8988T (cell line): ENCODE measurements at regions not wholly inside any gene's neighbourhood (a gene's known extent, or its start where the extent isn't known, plus 50 kb on each side); places are given as distances from the start of the nearest gene placed in this dataset.
"Not testable (repeated sequence)": the region's sequence is repeated elsewhere in the genome, so short reads cannot be mapped to it uniquely, and the experiment has no call there.

Source experiments
- DNase-seq: peaks from one replicate; pipeline ENCODE4 v3.0.0; 2011

GRCh38 chr1:157367870-157368269 is 184.4 kb downstream of the FCRL5 start:
- no peak for DNase-seq

DNA sequence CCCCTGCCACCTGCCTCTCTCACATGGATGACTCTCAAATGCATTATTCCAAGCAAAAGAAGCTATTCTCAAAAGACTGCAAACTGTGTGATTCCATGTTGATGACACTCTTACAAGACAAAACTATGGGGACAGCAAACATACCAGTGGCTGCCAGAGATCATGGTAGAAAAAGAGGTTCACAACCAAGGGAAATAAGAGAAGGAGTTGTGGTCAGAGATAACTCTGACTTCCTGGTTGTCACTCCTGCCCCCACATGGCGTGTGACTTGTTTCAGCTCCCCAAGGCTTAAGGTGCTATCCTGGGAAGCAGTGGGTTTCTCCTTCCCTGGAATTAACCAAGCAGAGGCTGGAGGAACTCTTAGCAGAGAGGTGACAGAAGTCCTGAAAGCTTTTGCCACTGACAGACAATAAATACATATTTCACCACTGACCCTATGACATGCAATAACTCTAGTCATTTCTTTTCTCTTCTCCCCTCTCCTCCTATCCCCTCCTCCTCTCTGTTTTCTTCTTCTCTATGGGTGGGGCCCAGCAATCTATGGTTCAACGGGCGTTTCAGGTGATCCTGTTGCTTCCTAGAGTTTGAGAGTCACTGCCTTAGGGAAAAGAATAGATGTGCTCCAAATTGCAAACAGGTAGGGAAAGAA is 185.1 kb downstream of the FCRL5 start:
- DNase-seq = no peak

DNA sequence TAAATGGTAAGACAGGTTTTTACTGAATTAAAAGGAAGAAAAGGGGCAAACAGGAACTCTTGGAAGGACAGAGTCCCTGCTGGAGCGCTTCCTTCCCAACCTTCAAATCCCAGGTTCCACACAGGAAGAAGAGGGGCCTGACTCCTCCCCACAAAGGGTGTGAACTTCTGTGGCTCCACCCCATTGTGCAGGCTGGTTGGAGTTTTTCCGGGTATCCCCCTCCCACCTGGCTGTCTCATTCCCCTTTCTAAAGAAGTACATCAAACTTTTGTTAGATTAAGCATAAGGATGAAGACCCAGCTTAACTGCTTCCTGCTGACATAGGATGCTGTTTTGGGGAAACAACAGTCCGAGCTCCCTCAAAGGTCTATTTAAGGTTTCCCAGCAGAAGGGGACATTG is 187.7 kb downstream of the FCRL5 start:
- no peak for DNase-seq

GRCh38 chr1:157363660-157364140 is 188.6 kb downstream of the FCRL5 start:
- peak; percentile 51 for DNase-seq

DNA sequence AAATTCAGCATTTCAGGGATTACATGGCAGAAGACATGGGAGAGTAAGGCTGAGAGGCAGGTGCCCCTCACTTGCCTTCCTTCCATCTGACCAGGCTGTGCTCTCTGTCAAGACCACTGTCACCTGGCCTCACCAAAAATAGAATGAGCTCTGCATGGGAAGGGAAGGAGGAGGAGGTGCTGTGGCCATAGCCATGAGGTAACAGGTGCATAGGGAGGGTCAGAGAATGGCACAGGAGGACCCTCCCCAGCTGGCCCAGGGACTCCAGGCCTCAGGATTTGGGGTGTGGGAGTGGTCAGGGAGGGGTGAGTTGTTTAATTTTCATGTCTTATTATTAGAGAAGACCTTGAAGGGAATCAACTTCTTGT is 192.3 kb downstream of the FCRL5 start:
- no peak for DNase-seq

- no peak for DNase-seq
These were observed 192.8 kb downstream of the FCRL5 start for GRCh38 chr1:157359314-157360022.

DNA sequence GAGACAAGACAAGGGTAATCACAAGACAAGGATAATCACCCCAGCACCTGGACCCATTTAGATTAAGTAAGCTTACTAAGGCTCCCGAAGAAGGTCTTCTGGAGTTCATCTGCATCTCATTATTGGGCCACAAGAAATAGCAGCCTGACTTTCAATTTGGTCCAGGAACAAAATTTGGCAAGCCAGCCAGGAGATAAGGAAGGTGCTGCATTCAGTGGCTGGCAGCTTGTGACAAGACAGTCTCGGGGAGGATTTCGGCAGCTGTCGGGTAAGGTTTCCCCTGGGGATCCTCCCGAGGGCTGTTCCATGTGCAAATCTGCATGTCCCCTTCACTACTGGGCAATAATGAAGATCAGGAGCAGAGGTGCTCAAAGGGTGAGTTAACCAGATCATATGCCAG is 195.2 kb downstream of the FCRL5 start:
- no peak for DNase-seq

- DNase-seq = no peak
These were observed 195.7 kb downstream of the FCRL5 start for GRCh38 chr1:157356601-157357000.

DNA sequence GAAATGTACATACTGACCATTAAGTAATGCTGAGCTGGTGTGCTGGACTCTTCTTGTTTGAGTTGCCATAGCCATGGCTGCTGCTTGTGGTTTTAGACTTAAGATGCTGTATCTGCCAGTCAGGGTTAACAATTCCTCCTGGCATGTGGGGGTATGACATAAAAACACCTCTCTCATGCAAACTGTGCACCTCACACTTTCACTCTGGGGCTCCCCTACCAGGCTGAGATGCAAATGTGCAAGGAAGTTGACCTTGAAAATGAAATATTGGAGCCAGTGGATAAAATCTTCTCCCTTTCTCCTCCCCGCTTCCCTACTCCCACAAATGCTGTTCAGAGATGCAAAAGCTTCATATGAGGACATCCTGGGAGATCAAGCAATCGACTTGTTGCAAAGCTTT is 198.8 kb downstream of the FCRL5 start:
- DNase-seq = no peak

- no peak for DNase-seq
These were observed 199.4 kb downstream of the FCRL5 start for GRCh38 chr1:157352817-157353408.

GRCh38 chr1:157352216-157352615 is 200.1 kb downstream of the FCRL5 start:
- DNase-seq = no peak

GRCh38 chr1:157351800-157352199 is 200.5 kb downstream of the FCRL5 start:
- not testable (repeated sequence) for DNase-seq

DNA sequence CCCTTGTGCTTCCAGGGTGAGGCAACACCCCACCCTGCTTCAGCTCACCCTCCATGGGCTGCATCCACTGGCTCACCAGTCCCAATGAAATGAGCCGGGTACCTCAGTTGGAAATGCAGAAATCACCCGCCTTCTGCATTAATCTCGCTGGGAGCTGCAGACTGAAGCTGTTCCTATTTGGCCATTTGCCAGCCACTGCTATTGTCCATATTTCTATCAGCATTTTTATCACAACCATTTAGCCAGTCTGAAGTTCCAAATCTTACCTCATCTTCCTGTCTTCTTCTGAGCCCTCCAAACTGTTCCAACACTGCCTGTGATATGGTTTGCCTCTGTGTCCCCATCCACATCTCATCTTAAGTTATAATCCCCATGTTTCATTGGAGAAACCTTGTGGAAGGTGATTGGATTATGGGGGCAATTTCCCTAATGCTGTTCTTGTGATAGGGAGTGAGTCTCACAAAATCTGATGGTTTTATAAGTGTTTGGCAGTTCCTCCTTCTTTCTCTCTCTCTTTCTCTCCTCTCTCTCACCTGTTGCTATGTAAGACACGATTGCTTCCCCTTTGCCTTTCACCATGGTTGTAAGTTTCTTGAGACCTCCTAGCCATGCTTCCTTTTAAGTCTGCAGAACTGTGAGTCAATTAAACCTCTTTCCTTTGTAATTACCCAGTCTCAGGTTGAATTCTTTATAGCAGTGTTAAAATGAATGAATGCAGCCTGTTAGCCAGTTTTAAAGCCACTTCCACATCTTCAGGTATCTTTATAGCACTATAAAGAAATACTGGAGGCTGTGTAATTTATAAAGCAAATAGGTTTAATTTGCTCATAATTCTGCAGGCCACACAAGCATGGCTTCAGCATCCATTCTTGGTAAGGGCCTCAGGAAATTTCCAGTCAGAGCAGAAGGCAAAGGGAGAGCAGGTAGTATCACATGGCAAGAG is 203.5 kb downstream of the FCRL5 start:
- no peak for DNase-seq

DNA sequence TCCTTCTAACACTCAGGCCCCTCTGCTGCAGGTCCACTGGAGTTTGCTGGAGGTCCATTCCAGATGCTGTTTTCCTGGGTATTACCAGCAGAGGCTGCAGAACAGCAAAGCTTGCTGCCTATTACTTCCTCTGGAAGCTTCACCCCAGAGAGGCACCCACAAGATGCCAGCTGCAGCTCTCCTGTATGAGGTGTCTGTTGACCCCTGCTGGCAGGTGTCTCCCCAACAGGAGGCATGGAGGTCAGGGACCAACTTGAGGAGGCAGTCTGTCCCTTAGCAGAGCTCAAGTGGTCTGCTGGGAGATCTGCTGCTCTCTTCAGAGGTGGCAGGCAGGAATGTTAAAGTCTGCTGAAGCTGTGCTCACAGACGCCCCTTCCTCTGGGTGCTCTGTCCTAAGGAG is 204.8 kb downstream of the FCRL5 start:
- no peak for DNase-seq

GRCh38 chr1:157337785-157338184 is 199.6 kb upstream of the ETV3 start:
- not testable (repeated sequence) for DNase-seq

- DNase-seq = no peak
These were observed 196.9 kb upstream of the ETV3 start for GRCh38 chr1:157335056-157335455.

DNA sequence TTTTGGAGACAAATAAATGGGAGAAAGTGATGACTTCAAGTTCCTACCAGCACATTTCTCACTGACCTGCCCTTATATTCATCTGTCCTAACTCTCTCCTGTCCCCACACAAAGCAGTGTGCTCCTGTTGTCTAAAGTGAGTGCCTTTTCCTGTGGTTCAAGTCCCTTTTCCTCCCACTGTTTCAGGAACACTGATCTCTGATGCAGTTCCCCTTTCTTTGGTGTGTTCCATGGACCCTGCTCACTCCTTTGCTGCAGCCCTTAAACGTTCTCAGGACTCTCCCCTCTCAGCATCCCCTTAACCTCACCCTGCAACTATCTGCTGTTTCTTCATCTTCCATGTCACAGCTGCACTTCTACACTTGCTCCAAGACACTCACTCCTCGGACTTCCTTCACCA is 195.8 kb upstream of the ETV3 start:
- no peak for DNase-seq

DNA sequence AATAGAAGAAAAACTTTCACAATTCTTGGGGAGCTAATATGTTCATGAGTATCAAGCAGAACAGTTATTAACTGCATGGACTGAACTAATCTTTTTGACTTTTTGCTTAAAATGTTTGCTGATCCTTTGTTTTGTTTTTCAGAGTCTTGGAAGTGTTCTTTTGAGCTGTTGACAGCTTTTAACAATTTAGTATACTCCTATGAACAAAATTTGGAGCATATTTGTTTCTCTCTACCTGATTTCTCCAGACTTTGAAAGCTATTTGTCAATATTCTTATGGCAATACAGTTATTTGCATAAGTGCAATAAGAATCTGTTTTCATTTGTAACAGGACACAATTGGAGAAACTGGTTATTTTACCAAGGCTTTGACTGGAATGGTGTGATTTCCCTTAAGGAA is 192.0 kb upstream of the ETV3 start:
- DNase-seq = not testable (repeated sequence)

- DNase-seq = not testable (repeated sequence)
These were observed 189.9 kb upstream of the ETV3 start for GRCh38 chr1:157328120-157328519.

- no peak for DNase-seq
These were observed 188.1 kb upstream of the ETV3 start for GRCh38 chr1:157326173-157326859.

GRCh38 chr1:157325220-157325619 is 187.0 kb upstream of the ETV3 start:
- no peak for DNase-seq

DNA sequence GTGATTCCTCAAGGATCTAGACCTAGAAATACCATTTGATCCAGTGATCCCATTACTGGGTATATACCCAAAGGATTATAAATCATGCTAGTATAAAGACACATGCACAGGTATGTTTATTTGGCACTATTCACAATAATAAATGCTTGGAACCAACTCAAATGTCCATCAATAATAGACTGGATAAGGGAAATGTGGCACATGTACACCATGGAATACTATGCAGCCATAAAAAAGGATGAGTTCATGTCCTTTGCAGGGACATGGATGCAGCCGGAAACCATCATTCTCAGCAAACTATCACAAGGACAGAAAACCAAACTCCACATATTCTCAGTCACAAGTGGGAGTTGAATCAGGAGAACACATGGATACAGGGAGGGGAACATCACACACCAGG is 183.8 kb upstream of the ETV3 start:
- DNase-seq = not testable (repeated sequence)

- DNase-seq = no peak
These were observed 181.4 kb upstream of the ETV3 start for GRCh38 chr1:157319567-157319966.
